SU-DHL-6 (cell line): ENCODE measurements at regions not wholly inside any gene's neighbourhood (a gene's known extent, or its start where the extent isn't known, plus 50 kb on each side); places are given as distances from the start of the nearest gene placed in this dataset.

Experiments used
- EZH2phosphoT487 ChIP-seq: fragments of 200-600 bp; sonication (generic), shearing (Covaris generic); conservative IDR thresholded peaks from 2 replicates; pipeline ENCODE4 v1.6.1; 2018; ENCODE audit warnings: mild to moderate bottlenecking, antibody characterized with exemption, low read length, moderate library complexity, mixed read lengths
- TF ChIP-seq, protein P1 (sequence below): fragments of 200-600 bp; sonication (generic); IDR thresholded peaks from one replicate; pipeline ENCODE4 v1.5.1; 2017; ENCODE audit warnings: antibody characterized with exemption, mild to moderate bottlenecking, low read length, moderate library complexity; ENCODE audit not compliant: insufficient read depth, poor library complexity, severe bottlenecking

DNA sequence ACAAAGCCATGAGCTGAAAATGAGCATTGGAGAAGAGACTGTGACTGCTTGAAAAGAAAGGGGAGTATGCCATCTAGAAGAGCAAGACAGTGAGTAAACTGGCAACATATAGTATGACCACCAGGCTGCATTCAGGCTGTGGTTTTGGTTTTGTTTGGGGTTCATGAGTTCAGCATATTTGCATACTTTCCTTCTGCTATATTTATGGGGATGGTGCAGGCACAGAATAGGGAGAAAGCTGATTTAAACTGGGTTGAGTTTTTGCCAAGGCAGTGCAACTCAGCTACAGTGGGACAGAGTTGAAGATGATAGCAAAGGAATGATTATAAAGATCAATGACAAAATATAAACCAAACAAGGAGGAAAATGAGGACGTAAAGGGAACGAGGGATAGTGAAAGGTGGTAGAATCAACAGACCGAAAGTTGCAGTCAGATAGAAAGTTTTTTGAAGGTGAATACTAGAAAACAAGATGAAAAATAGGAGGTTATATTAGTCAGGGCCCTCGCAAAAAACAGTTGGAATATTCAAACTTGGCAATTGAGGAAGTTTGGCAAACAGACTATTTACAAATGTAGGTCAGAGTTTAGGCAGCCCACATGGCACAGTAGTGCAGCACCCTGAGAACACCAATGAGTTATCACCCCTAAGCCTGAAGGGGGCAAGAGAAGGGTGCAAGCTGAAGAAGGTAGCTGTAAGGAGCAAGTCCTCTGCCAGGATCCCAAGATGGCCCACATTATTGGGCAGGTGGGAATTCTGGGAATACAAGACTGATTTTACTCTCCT is 114.8 kb upstream of the MAP9 start:
- TF ChIP-seq, protein P1, sequence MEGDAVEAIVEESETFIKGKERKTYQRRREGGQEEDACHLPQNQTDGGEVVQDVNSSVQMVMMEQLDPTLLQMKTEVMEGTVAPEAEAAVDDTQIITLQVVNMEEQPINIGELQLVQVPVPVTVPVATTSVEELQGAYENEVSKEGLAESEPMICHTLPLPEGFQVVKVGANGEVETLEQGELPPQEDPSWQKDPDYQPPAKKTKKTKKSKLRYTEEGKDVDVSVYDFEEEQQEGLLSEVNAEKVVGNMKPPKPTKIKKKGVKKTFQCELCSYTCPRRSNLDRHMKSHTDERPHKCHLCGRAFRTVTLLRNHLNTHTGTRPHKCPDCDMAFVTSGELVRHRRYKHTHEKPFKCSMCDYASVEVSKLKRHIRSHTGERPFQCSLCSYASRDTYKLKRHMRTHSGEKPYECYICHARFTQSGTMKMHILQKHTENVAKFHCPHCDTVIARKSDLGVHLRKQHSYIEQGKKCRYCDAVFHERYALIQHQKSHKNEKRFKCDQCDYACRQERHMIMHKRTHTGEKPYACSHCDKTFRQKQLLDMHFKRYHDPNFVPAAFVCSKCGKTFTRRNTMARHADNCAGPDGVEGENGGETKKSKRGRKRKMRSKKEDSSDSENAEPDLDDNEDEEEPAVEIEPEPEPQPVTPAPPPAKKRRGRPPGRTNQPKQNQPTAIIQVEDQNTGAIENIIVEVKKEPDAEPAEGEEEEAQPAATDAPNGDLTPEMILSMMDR: no peak
- no peak for TF ChIP-seq EZH2phosphoT487
